Endodermal cell (in vitro differentiated cells): ENCODE measurements at regions not wholly inside any gene's neighbourhood (a gene's known extent, or its start where the extent isn't known, plus 50 kb on each side); places are given as distances from the start of the nearest gene placed in this dataset.

Experiments
- DNase-seq: peaks from one replicate; pipeline ENCODE4 v3.0.0-alpha.2; 2017
- H3K27ac ChIP-seq: 2 replicates; pipeline ENCODE4 v1.5.1; 2013; ENCODE audit warnings: mild to moderate bottlenecking, low read depth, low read length, moderate library complexity
- H3K27me3 ChIP-seq: 2 replicates; pipeline ENCODE4 v1.6.1; 2013; ENCODE audit warnings: mild to moderate bottlenecking, low read length, moderate library complexity; ENCODE audit not compliant: insufficient read depth, control insufficient read depth, poor library complexity, severe bottlenecking
- H3K36me3 ChIP-seq: 2 replicates; pipeline ENCODE4 v1.7.0; 2013; ENCODE audit warnings: mild to moderate bottlenecking, low read length, moderate library complexity; ENCODE audit not compliant: control insufficient read depth, insufficient read depth
- H3K4me1 ChIP-seq: one replicate; pipeline ENCODE4 v1.7.0; 2013; ENCODE audit warnings: low read length; ENCODE audit not compliant: control insufficient read depth, insufficient read depth
- H3K4me3 ChIP-seq: 2 replicates; pipeline ENCODE4 v1.5.1; 2013; ENCODE audit warnings: mild to moderate bottlenecking, low read length, moderate library complexity
- H3K9ac ChIP-seq: 2 replicates; pipeline ENCODE4 v1.6.1; 2013; ENCODE audit warnings: mild to moderate bottlenecking, low read length, moderate library complexity; ENCODE audit not compliant: poor library complexity, severe bottlenecking; ENCODE audit errors: extremely low read depth
- H3K9me3 ChIP-seq: 2 replicates; pipeline ENCODE4 v1.6.1; 2013; ENCODE audit warnings: mild to moderate bottlenecking, low read length, moderate library complexity; ENCODE audit not compliant: control insufficient read depth
- H3K27ac Mint-ChIP-seq: 2 replicates; pipeline ENCODE4 v1.8.0; 2020; ENCODE audit warnings: mixed read lengths
- H3K27me3 Mint-ChIP-seq: 2 replicates; pipeline ENCODE4 v1.8.0; 2021; ENCODE audit warnings: mild to moderate bottlenecking, mixed read lengths; ENCODE audit not compliant: insufficient read depth
- H3K36me3 Mint-ChIP-seq: 2 replicates; pipeline ENCODE4 v1.8.0; 2020; ENCODE audit warnings: low read depth, mixed read lengths
- H3K4me1 Mint-ChIP-seq: 2 replicates; pipeline ENCODE4 v1.8.0; 2020; ENCODE audit warnings: mixed read lengths
- H3K4me3 Mint-ChIP-seq: 2 replicates; pipeline ENCODE4 v1.8.0; 2020; ENCODE audit warnings: mild to moderate bottlenecking, moderate library complexity, mixed read lengths
- H3K9me3 Mint-ChIP-seq: 2 replicates; pipeline ENCODE4 v1.8.0; 2020; ENCODE audit warnings: mild to moderate bottlenecking, mixed read lengths
- CTCF ChIP-seq: fragments of 200-600 bp; sonication (generic); conservative IDR thresholded peaks from 2 replicates; pipeline ENCODE4 v1.5.0; 2021; ENCODE audit warnings: antibody characterized with exemption, mild to moderate bottlenecking
- WGBS, 2 experiments: methylation state at CpG; one replicate each; pipeline versions ENCODE4 v1.1.5 to v1.1.7; 2013; ENCODE audit warnings: missing lambda C conversion rate in 2 of 2, mixed read lengths in 1 of 2; ENCODE audit not compliant: insufficient coverage in 1 of 2, insufficient read length in 1 of 2; 5-methylcytosine and 5-hydroxymethylcytosine counted together

GRCh38 chr18:10160251-10160650, 246.4 kb downstream of the VAPA start:
- peaks cover 14% of the 10 kb centered on the region for H3K9me3 ChIP-seq
- Mint-ChIP-seq H3K27ac (no peak overlapping the region), H3K36me3 (no peaks in the 10 kb centered on the region), H3K9me3 (no peaks in the 10 kb centered on the region), H3K4me1 (peaks cover 5% of the 10 kb centered on the region), H3K4me3 (no peak overlapping the region), H3K27me3 (peaks cover 2% of the 10 kb centered on the region)
- H3K36me3 ChIP-seq, result no peaks in the 10 kb centered on the region
- H3K27ac ChIP-seq, result no peak overlapping the region
- no peaks in the 10 kb centered on the region for H3K4me1 ChIP-seq
- 95% methylated on average over 4 to 10 of the region's 10 CpGs for WGBS, 2 experiments
- no peaks in the 10 kb centered on the region for H3K27me3 ChIP-seq
- no peak overlapping the region for H3K4me3 ChIP-seq
- TF ChIP-seq CTCF, result no peak
- H3K9ac ChIP-seq, result no peak overlapping the region
- no peak for DNase-seq

GRCh38 chr18:10161315-10161714, 247.5 kb downstream of the VAPA start:
- no peak for DNase-seq
- Histone ChIP-seq H3K4me3 (no peak overlapping the region), H3K27me3 (no peaks in the 10 kb centered on the region), H3K9me3 (peaks cover 7% of the 10 kb centered on the region), H3K9ac (no peak overlapping the region), H3K36me3 (no peaks in the 10 kb centered on the region), H3K4me1 (no peaks in the 10 kb centered on the region), H3K27ac (no peak overlapping the region)
- Mint-ChIP-seq H3K27ac (no peak overlapping the region), H3K4me3 (no peak overlapping the region), H3K36me3 (no peaks in the 10 kb centered on the region), H3K9me3 (no peaks in the 10 kb centered on the region), H3K27me3 (peaks cover 2% of the 10 kb centered on the region), H3K4me1 (peaks cover 7% of the 10 kb centered on the region)
- TF ChIP-seq CTCF, result no peak
- WGBS, 2 experiments, result 96 to 97% methylated on average over 11 to 12 of the region's 12 CpGs

- no peak overlapping the region for H3K27ac Mint-ChIP-seq
- no peaks in the 10 kb centered on the region for H3K9me3 Mint-ChIP-seq
- H3K4me1 ChIP-seq, result no peaks in the 10 kb centered on the region
- no peaks in the 10 kb centered on the region for H3K36me3 Mint-ChIP-seq
- no peaks in the 10 kb centered on the region for H3K36me3 ChIP-seq
- H3K9me3 ChIP-seq, result no peaks in the 10 kb centered on the region
- H3K4me1 Mint-ChIP-seq, result peaks cover 7% of the 10 kb centered on the region
- DNase-seq, result no peak
- H3K27me3 Mint-ChIP-seq, result peaks cover 2% of the 10 kb centered on the region
- WGBS, 2 experiments, result 96 to 98% methylated on average over 3 to 4 of the region's 4 CpGs
- no peak overlapping the region for H3K4me3 Mint-ChIP-seq
- H3K9ac ChIP-seq, result no peak overlapping the region
- TF ChIP-seq CTCF, result no peak
- H3K27me3 ChIP-seq, result no peaks in the 10 kb centered on the region
- H3K4me3 ChIP-seq, result no peak overlapping the region
- H3K27ac ChIP-seq, result no peak overlapping the region
Observed at GRCh38 chr18:10162340-10162739, 248.5 kb downstream of the VAPA start.
